Astrocyte (in vitro differentiated cells and primary cell): ENCODE measurements at regions not wholly inside any gene's neighbourhood (a gene's known extent, or its start where the extent isn't known, plus 50 kb on each side); places are given as distances from the start of the nearest gene placed in this dataset.

Source experiments
- CTCF ChIP-seq: IDR thresholded peaks from 2 replicates; pipeline ENCODE4 v1.5.1; 2011; ENCODE audit warnings: low read depth, mild to moderate bottlenecking, inconsistent platforms, low read length, moderate library complexity; ENCODE audit not compliant: insufficient read depth
- EZH2 ChIP-seq: IDR thresholded peaks from 2 replicates; pipeline ENCODE4 v1.6.1; 2012; ENCODE audit warnings: mild to moderate bottlenecking, low read length, inconsistent platforms; ENCODE audit not compliant: insufficient read depth

- no peak for TF ChIP-seq CTCF
- TF ChIP-seq EZH2 = no peak
These were observed 121.1 kb upstream of the CDC14C start for GRCh38 chr7:48803250-48803649.
